GM18907 (cell line): ENCODE measurements at regions not wholly inside any gene's neighbourhood (a gene's known extent, or its start where the extent isn't known, plus 50 kb on each side); places are given as distances from the start of the nearest gene placed in this dataset.
"Not testable (repeated sequence)": the region's sequence is repeated elsewhere in the genome, so short reads cannot be mapped to it uniquely, and the experiment has no call there.

Experiments
- ATAC-seq: cut with Tn5 transposase; IDR thresholded peaks from one replicate; pipeline ENCODE4 v1.9.1; 2021; ENCODE audit warnings: mild to moderate bottlenecking, moderate library complexity; ENCODE audit not compliant: unreplicated experiment

GRCh38 chr11:42669248-42669976 lies 642.4 kb upstream of the API5 start:
- ATAC-seq = no peak

- no peak for ATAC-seq
Observed at GRCh38 chr11:42674436-42674835, 637.4 kb upstream of the API5 start.

GRCh38 chr11:42707541-42707940 lies 604.3 kb upstream of the API5 start:
- no peak for ATAC-seq

- ATAC-seq = no peak
Observed at GRCh38 chr11:42709216-42709615, 602.6 kb upstream of the API5 start.

GRCh38 chr11:42713279-42713678 lies 598.5 kb upstream of the API5 start:
- ATAC-seq = no peak

GRCh38 chr11:42713753-42714152 lies 598.0 kb upstream of the API5 start:
- ATAC-seq = no peak

GRCh38 chr11:42720716-42721563 lies 590.9 kb upstream of the API5 start:
- ATAC-seq = no peak

GRCh38 chr11:42727879-42728278 lies 583.9 kb upstream of the API5 start:
- no peak for ATAC-seq

GRCh38 chr11:42762348-42762747 lies 549.4 kb upstream of the API5 start:
- no peak for ATAC-seq

GRCh38 chr11:42764936-42765335 lies 546.9 kb upstream of the API5 start:
- no peak for ATAC-seq

GRCh38 chr11:42768576-42768975 lies 543.2 kb upstream of the API5 start:
- ATAC-seq = no peak

GRCh38 chr11:42770444-42771065 lies 541.2 kb upstream of the API5 start:
- ATAC-seq = peak; percentile 82

- ATAC-seq = no peak
Observed at GRCh38 chr11:42772886-42773285, 538.9 kb upstream of the API5 start.

GRCh38 chr11:42773729-42774128 lies 538.1 kb upstream of the API5 start:
- no peak for ATAC-seq

- ATAC-seq = no peak
Observed at GRCh38 chr11:42774567-42774966, 537.2 kb upstream of the API5 start.

- ATAC-seq = no peak
Observed at GRCh38 chr11:42777776-42778175, 534.0 kb upstream of the API5 start.

- ATAC-seq = no peak
Observed at GRCh38 chr11:42778193-42778592, 533.6 kb upstream of the API5 start.

- ATAC-seq = no peak
Observed at GRCh38 chr11:42779555-42779954, 532.2 kb upstream of the API5 start.

- ATAC-seq = no peak
Observed at GRCh38 chr11:42786981-42787380, 524.8 kb upstream of the API5 start.

GRCh38 chr11:42795483-42795882 lies 516.3 kb upstream of the API5 start:
- ATAC-seq = not testable (repeated sequence)

- ATAC-seq = no peak
Observed at GRCh38 chr11:42800041-42800440, 511.8 kb upstream of the API5 start.
